GM21526 (cell line): ENCODE measurements at regions not wholly inside any gene's neighbourhood (a gene's known extent, or its start where the extent isn't known, plus 50 kb on each side); places are given as distances from the start of the nearest gene placed in this dataset.
A peak's percentile ranks its signal among the peaks of the same experiment; 100 is the strongest.

Experiments
- ATAC-seq: cut with Tn5 transposase; IDR thresholded peaks from one replicate; pipeline ENCODE4 v1.9.1; 2021; ENCODE audit warnings: moderate library complexity; ENCODE audit not compliant: unreplicated experiment, low FRiP score

DNA sequence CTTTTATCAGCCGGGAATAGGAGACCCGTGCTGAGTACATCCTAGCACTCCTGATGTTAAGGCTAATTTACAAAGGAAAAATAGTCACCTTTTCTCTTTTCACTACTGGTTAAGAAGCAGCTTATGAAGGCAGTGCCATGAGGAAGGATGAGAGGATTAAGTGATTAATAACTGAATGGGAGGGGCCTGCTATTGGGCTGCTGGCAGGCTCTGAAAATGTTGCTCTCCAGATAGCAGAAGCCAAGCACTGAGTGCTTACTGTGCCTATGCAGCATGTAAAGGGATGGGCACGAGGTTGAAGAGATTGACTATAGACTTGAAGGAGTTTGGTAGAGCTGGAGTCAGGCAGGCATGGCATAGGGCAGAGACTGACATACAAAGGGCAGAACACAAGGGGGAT, 282.4 kb upstream of the THSD7B start:
- no peak for ATAC-seq

DNA sequence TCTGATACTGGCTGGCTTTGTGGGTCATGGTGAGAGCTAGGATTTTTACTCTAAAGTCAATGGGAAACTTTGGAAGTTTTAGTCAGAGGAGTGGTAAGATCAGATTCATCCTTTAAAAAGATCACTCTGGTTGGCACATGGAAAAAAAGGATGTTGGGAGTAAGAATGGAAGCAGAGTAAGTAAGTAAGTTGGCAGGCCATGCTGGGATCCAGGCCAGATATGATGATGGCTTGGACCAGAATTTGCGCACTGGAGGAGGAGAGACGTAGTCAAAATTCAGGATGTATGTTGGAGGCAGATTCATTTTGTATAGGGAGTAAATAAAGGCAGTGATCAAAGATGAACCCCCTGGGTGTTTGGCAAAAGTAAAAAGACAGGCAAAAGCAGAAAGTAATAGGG, 283.3 kb upstream of the THSD7B start:
- ATAC-seq = no peak

DNA sequence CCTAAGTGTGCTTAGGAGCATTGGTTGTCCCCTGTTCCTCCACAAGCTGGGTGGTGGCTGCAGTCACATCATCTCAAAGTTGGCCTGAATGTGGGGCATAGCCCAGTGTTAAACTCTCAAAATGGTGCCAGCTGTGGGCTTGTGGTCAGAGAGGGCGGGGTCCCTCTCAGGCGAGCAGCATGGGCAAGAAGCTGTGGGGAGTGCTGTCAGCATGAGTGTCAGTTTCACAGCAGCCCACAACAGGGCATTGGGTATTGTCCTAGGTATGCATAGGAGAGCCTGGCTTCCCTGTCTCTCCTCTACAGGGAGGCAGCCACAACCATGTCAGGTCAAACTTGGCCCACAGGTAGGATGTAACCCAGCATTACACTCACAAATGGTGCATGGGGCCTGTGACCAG, 285.6 kb upstream of the THSD7B start:
- no peak for ATAC-seq

DNA sequence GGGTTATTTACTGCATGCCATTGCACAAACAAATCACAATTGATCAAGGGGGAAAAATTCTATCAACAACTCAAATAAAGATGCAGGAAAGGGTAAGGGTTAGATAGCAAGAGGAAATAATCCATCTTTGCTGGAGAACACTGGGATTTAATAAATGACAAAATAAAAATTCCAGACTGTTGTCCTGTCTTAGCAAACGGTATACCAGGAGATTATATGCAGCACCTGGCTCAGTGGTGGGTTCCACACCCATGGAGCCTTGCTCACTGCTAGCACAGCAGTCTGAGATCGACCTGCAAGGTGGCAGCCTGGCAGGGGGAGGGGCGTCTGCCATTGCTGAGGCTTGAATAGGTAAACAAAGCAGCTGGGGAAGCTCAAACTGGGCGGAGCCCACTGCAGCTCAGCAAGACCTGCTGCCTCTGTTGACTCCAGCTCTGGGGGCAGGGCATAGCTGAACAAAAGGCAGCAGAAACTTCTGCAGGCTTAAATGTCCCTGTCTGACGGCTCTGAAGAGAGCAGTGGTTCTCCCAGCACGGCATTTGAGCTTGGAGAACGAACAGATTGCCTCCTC, 296.5 kb upstream of the THSD7B start:
- no peak for ATAC-seq

DNA sequence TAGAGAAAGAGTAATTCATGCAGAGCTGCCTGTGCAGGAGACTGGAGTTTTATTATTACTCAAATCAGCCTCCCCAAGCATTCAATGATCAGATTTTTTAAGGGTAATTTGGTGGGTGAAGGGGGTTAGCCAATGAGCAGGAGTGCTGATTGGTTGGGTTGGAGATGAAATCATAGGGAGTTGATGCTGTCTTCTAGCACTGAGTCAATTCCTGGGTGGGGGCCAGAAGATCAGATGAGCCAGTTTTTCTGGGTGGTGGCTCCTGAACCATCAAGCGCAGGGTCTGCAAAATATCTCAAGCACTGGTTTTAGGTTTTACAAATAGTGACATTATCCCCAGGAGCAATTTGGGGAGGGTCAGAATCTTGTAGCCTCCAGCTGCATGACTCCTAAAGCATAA, 312.8 kb upstream of the THSD7B start:
- no peak for ATAC-seq

DNA sequence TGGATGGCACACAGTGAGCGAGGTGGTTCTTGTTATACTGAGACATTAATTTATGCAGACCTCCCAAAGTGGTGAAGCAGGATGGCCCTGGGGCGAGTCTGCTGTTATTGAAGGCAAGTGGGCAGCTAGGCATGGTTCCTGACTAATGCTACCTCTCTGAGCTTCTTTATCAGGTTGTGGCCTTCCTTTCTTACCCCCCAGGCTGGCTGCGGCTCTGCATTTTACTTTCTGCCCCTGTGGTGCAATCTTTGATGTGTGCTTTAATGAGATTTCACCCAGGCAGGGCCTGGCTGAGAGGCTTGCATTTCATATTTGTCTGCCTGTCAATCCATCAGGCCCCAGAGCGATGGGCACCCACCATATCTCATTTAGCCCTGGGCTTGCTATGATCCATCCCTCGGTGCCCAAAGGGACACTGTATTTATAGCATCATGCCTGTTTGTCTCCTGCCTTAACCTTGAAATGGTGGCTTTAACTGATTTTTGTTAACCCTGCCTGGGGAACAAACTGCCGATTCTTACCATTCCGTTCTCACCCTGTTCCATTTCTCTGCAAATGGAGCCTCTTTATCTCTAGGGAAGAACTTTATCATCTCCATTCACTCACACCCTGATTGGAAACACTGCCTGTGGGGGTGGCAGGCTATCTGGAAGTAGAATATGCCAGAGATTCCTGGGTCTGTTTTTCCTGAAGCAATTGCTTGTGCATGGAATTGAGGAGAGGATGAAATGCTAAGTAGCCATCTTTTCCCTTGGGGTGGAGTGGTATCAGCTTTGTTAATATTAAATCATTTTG, 316.2 kb upstream of the THSD7B start:
- ATAC-seq = no peak

DNA sequence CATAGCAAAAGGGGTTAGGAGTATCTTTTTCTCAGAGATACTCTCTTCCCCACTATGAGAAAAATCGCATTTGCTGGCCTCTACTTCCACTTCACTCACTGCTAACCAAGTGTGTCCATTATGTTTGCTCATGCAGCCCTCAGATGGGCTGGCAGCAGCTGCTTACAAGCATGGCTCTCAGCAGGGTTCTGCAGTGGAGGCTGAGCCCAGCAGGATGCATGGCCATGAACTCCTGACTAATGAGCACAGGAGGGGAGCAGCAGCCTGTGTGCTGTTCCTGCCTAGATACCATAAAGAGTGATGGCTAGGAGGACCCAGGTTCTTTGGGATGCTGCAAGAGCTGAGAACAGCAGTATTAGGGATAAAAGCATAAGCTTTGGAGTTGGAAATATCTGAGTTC, 316.9 kb upstream of the THSD7B start:
- no peak for ATAC-seq

DNA sequence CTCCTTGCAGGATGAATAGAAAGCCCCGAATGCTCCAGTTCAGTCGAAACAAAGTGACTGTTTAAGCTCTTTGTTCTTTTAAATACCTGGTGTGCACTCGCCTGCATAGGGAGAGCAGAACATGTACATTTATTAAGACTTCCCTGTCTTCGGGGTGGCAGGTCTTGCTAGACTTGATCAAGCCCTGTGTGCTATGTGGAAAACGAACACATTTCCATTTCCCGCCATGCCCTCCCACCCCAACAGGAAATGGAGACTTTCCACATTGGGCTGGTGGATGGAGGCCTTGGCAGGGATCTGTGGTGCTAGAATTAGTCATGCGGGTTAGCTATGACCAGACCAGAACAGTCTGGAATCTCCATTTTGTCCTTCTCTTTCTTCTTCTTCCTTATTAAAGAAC, 321.0 kb upstream of the THSD7B start:
- no peak for ATAC-seq

DNA sequence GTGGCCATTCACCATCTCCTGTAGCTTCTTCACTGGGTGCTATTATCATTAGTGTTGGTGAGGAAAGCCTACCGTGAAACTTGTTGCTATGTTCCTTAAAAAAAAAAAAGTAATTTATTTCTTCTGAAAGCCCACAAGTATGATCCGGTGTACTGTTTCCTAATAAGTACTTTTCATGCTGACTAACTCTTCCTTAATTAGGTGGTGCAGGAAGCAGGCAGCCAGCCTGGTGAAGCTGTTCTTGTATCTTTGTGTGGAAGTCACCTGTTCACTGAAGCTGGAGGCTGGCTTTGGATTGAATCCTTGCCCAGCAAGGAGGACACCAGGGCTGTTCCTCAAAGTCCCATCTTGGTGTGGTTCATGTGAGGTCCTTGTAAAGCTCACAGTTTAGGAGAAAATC, 321.7 kb upstream of the THSD7B start:
- no peak for ATAC-seq

DNA sequence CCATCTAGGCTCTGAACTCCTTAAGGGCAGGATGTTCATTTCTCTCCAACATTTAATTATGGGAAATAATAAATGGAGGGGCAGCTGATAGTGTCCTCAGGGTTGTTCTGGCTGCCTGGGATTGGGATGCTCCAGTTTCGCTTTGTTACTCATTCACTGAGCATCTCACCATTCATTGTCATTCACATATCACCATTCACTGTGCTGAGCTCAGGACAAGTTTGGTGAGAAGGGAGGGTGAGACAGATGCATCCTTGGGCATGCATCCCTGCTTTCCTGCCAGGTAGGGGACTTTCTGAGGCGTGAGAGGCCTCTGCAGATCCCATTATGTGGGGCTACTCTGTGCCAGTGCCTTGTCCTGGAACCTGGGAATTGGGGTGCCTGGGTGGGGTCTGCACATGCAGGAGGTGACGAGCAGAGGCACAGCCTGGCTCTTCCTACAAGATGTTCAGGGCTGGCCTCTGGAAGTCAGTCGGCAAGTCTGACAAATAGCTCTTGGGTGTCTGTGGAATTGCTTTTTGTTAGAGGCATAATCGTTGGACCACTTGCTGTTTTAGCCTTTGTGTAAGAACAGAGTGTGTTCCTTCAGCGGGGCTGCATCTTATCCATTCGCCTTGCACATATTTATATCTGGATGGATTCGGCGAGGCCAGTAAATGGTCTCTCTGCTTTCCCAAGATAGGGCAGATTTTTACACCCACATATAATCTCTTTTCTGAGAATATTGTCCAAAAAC, 323.2 kb upstream of the THSD7B start:
- ATAC-seq = no peak

DNA sequence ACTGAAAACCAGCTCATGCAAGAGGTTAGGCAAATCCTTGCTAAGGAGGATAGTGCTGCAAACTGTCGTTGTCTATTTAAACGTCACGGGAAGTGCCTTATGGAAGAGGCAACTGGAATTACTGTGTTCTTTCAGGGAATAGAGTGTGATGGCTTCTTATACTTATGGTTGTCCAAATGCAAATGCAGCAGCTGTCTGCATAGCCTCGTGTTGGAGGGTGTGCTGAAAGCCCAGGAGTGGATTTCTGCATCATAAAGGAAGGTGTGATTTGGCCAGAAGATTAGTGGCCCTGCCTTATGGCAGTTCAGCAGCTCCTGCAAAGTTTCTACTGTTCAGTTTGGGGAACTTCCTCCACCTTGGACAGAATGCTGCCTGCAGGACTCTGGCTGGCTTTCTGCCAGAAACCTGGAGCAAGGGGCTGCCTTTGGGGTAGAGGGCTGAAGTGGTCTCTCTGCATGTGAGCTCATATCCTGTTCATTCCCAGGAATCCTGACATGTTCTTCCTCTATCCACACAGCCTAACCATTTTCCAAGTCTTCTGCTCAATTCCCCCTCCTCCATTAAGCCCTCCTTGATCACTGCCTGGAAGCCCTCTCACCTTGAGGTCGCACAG, 321.2 kb upstream of the CXCR4 start:
- ATAC-seq = no peak

DNA sequence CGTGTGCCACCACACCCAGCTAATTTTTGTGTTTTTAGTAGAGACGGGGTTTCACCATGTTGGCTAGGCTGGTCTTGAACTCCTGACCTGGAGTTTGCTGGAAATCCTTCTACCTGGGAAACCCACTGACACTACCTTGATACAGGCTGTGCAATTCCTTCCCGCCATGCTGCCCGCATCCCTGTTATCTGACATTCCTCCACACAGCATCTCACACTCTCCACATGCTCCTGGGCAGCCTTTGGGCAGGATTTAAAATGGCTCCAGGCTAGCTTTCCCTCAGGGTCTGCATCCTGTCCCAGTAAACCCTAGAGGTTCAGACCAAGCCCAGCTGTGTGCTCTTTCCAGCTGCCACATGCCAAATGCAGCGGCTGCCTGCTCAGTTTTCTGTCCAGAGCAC, 319.5 kb upstream of the CXCR4 start:
- no peak for ATAC-seq

DNA sequence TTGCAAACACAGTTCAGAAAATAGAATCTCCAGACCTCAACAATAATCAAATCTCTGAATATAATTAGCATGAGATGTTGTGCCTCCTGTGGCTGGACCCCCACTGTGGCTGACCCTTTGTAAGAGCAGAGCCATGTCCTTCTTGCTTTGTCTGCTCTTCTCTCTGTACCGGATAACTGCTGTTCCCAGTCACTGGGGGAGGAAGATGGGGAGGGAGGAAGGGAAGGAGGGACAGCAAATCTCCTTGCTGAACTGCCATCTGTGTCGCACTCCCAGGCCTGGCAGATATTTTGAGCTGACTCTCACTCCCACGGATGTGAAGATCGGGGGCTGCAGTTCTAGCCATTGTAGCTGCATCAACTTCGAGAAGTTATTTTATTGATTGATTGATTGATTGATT, 319.0 kb upstream of the CXCR4 start:
- ATAC-seq = no peak

DNA sequence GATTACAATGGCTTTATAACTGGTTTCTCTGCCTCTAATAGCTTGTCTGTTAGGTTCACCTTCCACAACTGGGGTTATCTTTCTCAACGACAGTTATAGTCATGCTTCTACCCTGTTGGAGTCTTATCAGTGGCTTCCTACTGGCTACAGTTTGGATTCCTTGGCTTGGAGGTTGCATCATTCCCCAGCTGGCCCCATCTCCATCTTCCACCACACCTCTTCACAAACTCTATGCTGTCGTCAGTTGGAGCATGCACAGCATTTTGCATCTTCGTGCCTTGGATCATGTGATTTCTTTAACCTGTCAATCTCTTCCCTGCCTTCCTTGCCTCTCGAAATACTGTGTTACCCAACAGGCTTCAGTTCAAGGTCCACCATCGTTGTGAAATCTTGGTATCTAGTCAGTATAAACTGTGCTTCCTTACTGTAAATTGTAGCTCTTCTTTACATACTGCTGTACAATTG, 316.3 kb upstream of the CXCR4 start:
- no peak for ATAC-seq

DNA sequence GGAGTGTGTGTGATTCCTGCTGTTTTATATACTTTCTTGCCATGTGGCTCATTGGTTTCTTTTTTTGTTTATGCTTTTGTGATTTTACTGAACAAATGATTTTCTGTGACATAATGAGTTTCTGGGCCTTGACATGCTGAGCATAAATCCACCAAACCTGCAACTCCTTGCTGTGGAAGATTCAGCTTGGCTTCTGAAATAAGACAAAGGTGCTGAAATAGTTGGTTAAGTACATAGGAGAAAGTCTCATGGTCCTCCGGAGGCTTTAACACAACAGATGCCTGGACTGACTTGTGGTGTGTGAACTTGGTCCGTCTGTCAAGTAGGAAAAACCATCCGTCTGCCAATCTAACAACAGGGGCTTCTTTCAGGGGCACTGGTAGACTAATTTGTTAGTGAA, 315.3 kb upstream of the CXCR4 start:
- ATAC-seq = no peak

DNA sequence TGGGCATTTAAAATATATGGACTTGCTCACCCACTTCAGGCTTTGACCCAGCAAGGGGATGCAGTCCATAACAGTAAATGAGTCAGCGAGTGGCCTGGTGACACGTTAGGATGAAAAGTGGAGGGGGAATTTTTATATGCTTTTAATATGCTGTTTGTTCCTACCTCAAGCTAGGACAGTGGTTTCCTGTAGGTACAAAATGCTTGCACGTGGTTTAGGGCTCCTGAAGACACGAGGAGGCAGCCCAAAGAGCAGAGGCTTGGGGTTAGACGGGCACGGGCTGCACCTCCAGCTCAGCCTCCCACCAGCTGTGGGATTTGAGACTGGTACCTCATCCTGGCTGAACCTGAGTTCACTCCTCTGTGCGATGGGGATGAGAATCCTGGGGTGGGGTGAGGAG, 306.2 kb upstream of the CXCR4 start:
- no peak for ATAC-seq

DNA sequence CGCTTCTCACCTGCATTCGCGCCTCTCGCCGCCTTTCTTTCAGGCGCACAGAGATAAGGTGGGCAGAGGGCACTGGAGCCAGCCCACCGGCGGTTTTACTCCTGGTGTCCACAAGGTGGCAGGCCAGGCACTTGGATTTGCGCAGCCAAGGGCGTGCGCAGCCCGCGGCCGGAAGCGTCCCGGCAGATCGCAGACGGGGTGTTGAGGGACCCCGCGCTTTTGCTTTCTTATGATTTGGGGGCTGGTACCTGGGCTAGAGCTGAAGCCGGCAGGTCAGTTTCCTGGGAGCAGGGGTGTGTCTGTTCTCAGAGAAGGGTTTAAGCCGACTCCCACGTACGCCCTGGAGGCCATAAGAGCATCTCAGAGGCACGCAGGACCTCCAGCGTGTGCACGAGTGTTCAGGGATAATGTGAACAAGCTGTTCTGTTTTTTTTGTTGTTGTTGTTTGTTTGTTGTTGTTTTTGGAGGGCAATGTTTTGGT, 305.6 kb upstream of the CXCR4 start:
- ATAC-seq = peak; percentile 100

DNA sequence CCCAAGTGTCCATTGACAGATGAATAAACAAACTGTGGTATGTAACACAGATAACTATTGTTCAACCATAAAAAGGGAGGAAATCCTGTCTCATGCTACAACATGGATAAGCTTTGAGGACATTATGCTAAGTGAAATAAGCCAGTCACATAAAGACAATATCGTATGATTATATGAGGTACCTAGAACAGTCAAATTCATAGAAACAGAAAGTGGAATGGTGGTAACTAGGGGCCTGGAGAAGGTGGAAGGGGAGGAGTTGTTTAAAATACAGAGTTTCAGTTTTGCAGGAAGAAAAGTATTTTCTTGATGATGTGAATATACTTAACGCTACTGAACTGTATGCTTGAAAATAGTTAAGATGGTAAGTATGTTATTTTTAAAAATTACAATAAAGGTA, 304.6 kb upstream of the CXCR4 start:
- ATAC-seq = no peak

DNA sequence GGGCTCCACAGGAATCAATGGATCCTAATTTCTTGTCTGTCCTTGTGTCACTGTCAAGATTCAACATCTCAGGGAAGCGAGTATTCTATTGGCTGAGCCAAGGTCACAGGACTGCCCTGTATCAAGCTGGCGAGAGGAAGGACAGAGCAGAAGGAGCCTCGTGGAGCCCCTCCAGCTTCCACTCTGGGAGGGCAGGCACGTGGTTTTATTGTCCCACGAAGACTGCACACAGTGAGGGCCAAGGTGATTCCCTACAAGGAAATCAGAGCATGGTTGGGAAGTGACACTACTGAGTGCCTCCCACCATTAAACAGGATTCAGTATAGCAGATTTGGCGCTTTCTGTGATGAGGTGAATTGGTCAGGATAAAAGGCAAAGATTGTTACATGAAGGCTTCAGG, 302.4 kb upstream of the CXCR4 start:
- no peak for ATAC-seq

DNA sequence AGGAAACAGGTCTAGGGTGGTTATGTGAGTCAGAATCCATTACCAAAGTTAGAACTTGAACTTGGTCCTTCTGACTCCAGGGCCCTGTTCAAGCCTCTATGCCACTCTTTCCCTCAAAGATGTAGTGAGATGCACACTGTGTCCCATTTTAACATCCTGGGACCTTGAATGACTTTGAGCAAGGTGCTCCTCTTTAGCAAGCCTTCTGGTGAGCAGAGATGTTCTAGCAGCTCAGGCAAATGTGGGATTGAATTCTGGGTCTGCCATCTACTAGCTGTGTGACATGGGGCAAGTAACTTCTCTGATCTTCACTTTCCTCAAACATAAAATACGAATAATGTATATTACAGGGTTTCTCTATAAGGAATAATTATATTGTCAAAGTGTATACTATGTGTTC, 294.0 kb upstream of the CXCR4 start:
- no peak for ATAC-seq

DNA sequence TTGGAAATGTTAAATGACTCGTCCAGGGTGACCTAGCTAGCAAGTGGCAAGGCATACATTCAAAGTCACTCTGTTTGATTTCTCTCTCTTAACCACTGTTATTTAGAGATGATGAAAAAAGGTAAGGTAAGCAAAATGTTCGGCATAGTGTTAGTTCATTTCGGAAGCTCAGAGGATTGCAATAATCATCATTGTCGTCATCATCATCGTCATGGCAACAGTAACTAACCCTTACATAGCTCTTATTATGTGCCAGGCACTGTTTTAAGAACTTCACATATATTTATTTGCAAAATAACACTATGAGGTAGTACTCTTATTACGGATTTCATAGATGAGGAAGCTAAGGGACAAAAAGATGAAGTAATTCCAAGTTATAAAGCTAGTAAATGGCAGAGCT, 292.7 kb upstream of the CXCR4 start:
- ATAC-seq = no peak
